KMS-11 (cell line): ENCODE measurements at regions not wholly inside any gene's neighbourhood (a gene's known extent, or its start where the extent isn't known, plus 50 kb on each side); places are given as distances from the start of the nearest gene placed in this dataset.

Experiments used
- H2AFZ ChIP-seq: fragments of 200-600 bp; sonication (generic); 2 replicates; pipeline ENCODE4 v1.6.1; 2016; ENCODE audit warnings: antibody characterized with exemption, mixed run types, low read depth
- H3K27ac ChIP-seq: fragments of 200-600 bp; sonication (generic); 2 replicates; pipeline ENCODE4 v1.6.1; 2016; ENCODE audit warnings: mild to moderate bottlenecking, mixed run types
- H3K27me3 ChIP-seq: fragments of 200-600 bp; sonication (generic); 2 replicates; pipeline ENCODE4 v1.6.1; 2017; ENCODE audit warnings: mild to moderate bottlenecking, low read depth, mixed run types, moderate library complexity; ENCODE audit not compliant: insufficient read depth
- H3K36me3 ChIP-seq: fragments of 200-600 bp; sonication (generic); 2 replicates; pipeline ENCODE4 v1.6.1; 2017; ENCODE audit warnings: mild to moderate bottlenecking, mixed run types; ENCODE audit not compliant: insufficient read depth
- H3K4me1 ChIP-seq: fragments of 200-600 bp; sonication (generic); 2 replicates; pipeline ENCODE4 v1.6.1; 2016; ENCODE audit warnings: mild to moderate bottlenecking, low read depth, mixed run types; ENCODE audit not compliant: poor library complexity, severe bottlenecking
- H3K4me2 ChIP-seq: fragments of 200-600 bp; sonication (generic); 2 replicates; pipeline ENCODE4 v1.7.0; 2016; ENCODE audit warnings: mild to moderate bottlenecking, mixed run types
- H3K4me3 ChIP-seq: fragments of 200-600 bp; sonication (generic); IDR thresholded peaks from 2 replicates; pipeline ENCODE4 v1.6.1; 2017; ENCODE audit warnings: low read depth, low read length, mixed read lengths; ENCODE audit not compliant: insufficient read depth
- H3K79me2 ChIP-seq: fragments of 200-600 bp; sonication (generic); 2 replicates; pipeline ENCODE4 v1.6.1; 2016; ENCODE audit warnings: low read depth, mixed run types; ENCODE audit not compliant: insufficient read depth
- H3K9ac ChIP-seq: fragments of 200-600 bp; sonication (generic); 2 replicates; pipeline ENCODE4 v1.6.1; 2016; ENCODE audit warnings: mild to moderate bottlenecking, mixed run types
- H4K20me1 ChIP-seq: fragments of 200-600 bp; sonication (generic); 2 replicates; pipeline ENCODE4 v1.6.1; 2016; ENCODE audit warnings: mild to moderate bottlenecking, mixed run types; ENCODE audit not compliant: insufficient read depth
- CTCF ChIP-seq: fragments of 200-600 bp; sonication (generic); conservative IDR thresholded peaks from 2 replicates; pipeline ENCODE4 v1.6.1; 2017; ENCODE audit warnings: low read depth, mild to moderate bottlenecking, antibody characterized with exemption, low read length, moderate library complexity, mixed read lengths

DNA sequence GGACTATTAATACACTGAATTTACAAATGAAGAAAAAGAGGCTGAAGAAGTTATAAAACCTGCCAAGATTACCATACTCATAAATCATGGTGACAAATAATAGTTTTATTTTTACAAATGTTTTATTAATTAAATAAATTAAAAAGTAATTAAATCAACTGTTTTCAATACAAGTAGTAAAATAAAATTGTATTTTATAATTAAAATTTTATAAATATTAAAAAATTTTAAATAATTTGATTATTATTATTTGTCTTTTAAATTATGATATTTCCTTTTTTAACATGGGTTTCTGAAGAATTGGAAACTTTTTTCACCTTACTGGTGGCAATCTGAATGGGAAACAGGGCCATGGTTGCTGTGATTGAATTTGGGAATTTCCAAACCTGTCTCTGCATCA lies 177.3 kb upstream of the TSHZ2 start:
- Histone ChIP-seq H3K79me2 (no peaks in the 10 kb centered on the region), H3K27ac (no peak overlapping the region), H3K4me1 (no peaks in the 10 kb centered on the region), H3K4me3 (no peak overlapping the region), H3K27me3 (no peaks in the 10 kb centered on the region), H4K20me1 (no peaks in the 10 kb centered on the region), H2AFZ (no peak overlapping the region), H3K9ac (no peak overlapping the region), H3K36me3 (no peaks in the 10 kb centered on the region), H3K4me2 (no peak overlapping the region)
- TF ChIP-seq CTCF = no peak

- Histone ChIP-seq H3K9ac (no peak overlapping the region), H3K79me2 (no peaks in the 10 kb centered on the region), H3K27ac (no peak overlapping the region), H3K4me1 (no peaks in the 10 kb centered on the region), H3K27me3 (no peaks in the 10 kb centered on the region), H3K36me3 (no peaks in the 10 kb centered on the region), H2AFZ (no peak overlapping the region), H3K4me2 (no peak overlapping the region), H4K20me1 (no peaks in the 10 kb centered on the region), H3K4me3 (no peak overlapping the region)
- no peak for TF ChIP-seq CTCF
Observed at GRCh38 chr20:52793339-52793963, 178.7 kb upstream of the TSHZ2 start.

DNA sequence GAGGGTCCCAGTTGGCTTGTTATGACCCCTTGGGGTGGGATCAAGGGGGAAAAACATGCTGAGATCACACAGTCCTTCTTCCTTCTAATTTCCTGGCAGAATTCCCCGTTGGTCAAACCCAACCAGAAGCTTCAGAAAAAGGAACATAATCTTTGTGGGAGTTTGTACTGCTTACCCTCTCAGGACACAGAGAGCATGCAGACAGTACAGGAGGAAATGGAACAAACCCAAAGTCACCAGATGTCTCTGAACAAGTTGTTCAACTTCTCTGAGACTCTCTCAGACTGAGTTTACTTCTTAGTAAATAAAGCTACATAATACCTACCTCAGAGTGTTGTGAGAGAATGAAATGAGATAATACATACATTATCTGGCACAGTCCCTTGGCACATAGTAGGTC lies 181.1 kb upstream of the TSHZ2 start:
- Histone ChIP-seq H3K27me3 (no peaks in the 10 kb centered on the region), H4K20me1 (no peaks in the 10 kb centered on the region), H3K9ac (no peak overlapping the region), H3K79me2 (no peaks in the 10 kb centered on the region), H3K36me3 (no peaks in the 10 kb centered on the region), H3K4me1 (no peaks in the 10 kb centered on the region), H2AFZ (no peak overlapping the region), H3K4me3 (no peak overlapping the region), H3K4me2 (no peak overlapping the region), H3K27ac (no peak overlapping the region)
- no peak for TF ChIP-seq CTCF

- H3K27me3 ChIP-seq = no peaks in the 10 kb centered on the region
- no peaks in the 10 kb centered on the region for H3K79me2 ChIP-seq
- no peak overlapping the region for H3K27ac ChIP-seq
- H3K36me3 ChIP-seq = no peaks in the 10 kb centered on the region
- no peaks in the 10 kb centered on the region for H4K20me1 ChIP-seq
- no peak overlapping the region for H3K4me3 ChIP-seq
- no peaks in the 10 kb centered on the region for H3K4me1 ChIP-seq
- H3K4me2 ChIP-seq = no peak overlapping the region
- H2AFZ ChIP-seq = no peak overlapping the region
- TF ChIP-seq CTCF = no peak
- no peak overlapping the region for H3K9ac ChIP-seq
Observed at GRCh38 chr20:52789716-52790115, 182.4 kb upstream of the TSHZ2 start.
